NK-92 treated with Interleukin-12 subunit alpha and Interleukin-12 subunit beta, amount 100 ng/mL, for 24 hours (cell line): ENCODE measurements at regions not wholly inside any gene's neighbourhood (a gene's known extent, or its start where the extent isn't known, plus 50 kb on each side); places are given as distances from the start of the nearest gene placed in this dataset.

Experiments used
- DNase-seq: peaks from one replicate; lab custom pipeline; 2025; lab: John Stamatoyannopoulos, UW

DNA sequence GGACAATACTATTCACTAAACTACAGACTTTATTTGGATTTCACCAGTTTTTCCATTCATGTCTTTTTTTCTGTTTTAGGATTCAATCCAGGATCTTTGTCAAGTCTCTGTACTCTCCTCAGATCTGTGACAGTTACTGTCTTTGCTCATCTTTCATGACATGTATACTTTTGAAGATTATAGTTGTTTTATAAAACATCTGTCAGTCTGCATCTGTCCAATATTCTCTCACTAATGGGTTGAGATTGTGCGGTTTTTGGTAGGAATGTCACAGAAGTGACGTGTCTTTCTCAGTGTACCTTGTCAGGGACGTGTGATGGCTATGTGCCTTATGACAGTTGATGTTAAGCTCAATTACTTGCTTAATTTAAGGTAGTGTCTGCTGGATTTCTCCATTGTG, 124.9 kb upstream of the TPK1 start:
- DNase-seq, result no peak

DNA sequence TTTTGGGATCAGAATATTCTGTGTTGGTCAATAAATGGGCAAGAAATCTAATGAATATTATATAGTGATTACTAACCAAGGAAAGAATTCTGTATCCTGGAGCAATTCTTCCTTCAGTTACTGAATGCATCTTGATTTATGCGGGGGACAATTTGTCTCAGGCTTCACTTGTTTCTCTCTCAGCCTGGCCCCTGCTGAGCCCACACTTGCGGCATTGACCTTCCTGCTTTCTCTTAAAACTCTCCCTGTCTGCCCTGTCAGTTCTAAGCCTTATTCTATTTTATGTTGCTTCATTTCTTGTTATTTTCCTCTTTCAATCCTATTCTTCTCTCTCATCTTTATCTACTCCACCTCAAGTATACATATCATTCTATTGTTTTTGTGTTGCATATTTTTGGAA, 122.1 kb upstream of the TPK1 start:
- no peak for DNase-seq

DNA sequence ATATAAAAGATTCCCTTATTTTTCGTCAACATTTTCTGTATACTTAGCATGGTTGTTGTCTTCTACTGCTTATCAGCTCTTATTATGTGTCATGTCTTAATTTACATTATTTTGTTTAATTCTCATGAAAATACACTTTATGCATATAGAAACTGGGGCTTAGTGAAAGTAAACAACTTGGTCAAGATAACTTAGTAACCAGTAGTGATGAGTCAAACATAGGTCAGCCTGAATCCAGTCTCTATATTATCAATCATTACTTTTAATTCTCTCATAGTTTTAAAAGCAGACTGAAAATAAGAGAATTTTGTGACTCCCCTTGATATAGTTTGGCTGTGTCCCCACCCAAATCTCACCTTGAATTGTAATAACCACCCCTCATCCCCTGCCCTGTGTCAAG, 119.6 kb upstream of the TPK1 start:
- DNase-seq, result no peak

- no peak for DNase-seq
Measured at GRCh38 chr7:144941127-144941526, 105.3 kb upstream of the TPK1 start.

DNA sequence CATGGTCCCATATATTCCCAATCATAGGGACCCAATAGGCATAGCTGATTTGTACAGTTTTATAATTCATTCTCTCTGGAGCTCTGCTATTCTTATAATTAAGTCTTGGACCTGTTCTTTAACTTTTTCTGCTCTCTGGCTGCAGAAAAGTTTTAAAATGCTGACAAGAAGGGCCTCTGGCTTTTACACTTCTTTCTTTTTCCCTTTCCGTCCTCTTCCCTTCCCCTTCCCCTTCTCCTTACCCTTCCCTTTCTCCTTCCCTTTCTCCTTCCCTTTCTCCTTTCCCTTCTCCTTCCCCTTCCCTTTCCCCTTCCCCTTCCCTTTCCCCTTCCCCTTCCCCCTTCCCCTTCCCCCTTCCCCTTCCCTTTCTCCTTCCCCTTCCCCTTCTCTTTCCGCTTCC, 101.3 kb upstream of the TPK1 start:
- no peak for DNase-seq

GRCh38 chr7:144936314-144936713, 100.5 kb upstream of the TPK1 start:
- no peak for DNase-seq

GRCh38 chr7:144910411-144910810, 74.6 kb upstream of the TPK1 start:
- no peak for DNase-seq

DNA sequence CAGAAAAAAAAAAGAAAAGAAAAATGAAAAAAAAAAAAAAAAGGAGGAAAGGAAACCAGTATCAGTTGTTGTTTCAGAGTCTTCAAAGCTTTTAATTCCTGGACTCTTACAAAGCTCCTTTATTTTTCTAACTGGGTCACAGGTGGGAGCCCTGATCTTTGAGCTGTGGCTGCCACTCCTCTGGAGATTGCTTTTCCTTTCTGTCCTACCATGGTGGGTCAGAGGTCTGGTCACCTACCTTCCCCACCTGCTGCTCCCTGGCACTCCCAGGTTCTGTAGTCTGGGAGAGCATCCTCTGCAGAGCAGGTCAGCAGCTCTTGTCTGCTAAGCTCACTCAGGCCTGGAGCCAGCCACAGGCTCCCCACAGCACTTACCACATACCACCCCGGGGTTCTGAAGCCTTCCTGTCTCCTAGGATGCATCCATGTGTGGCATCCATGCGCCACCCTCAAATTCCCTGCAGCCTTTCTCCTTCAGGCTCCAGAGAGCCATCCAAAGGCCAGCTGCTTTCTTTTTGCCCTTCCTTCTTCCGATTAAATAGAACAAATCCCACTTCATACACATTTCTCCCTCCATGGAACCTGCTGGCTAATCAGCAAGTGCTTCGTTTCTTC, 73.2 kb upstream of the TPK1 start:
- no peak for DNase-seq

DNA sequence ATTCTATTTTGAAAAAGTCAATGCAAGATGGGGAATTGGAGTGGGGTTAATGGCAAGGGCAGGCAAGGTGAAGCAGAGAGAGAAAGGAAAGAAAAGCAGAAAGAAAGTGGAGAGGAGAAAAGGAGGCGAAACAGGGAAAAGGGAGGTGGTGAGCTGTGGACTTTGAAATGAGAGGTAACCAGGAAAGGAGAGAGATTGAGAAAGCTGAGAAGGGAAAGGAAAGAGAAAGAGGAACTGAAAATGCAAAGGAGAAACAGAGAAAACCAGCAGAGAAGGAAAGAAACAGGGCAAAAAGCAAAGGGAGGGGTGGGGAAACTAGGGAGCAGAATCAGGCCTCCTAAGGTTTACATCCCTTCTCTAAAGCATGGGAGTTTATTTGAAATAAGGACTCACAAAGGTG, 72.5 kb upstream of the TPK1 start:
- DNase-seq, result no peak

GRCh38 chr7:144907577-144907976, 71.7 kb upstream of the TPK1 start:
- no peak for DNase-seq

DNA sequence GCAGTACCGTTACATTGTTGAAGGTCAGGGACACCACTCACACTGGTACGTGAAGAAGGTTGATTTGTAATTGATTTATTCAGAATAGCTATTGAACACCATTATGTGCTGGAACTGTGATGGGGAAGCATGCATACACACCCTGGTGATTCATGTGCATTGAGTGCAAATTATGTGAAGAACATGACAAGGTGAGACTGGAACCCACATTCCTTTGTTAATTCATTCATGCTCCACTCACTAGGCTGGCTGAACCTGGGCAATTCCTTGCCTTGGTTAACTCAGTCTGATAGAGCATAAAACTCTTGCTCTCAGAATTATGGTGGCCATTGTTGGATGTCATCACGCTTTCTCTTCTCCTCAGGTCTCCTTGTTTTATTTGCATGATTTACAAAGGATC, 67.3 kb upstream of the TPK1 start:
- no peak for DNase-seq

DNA sequence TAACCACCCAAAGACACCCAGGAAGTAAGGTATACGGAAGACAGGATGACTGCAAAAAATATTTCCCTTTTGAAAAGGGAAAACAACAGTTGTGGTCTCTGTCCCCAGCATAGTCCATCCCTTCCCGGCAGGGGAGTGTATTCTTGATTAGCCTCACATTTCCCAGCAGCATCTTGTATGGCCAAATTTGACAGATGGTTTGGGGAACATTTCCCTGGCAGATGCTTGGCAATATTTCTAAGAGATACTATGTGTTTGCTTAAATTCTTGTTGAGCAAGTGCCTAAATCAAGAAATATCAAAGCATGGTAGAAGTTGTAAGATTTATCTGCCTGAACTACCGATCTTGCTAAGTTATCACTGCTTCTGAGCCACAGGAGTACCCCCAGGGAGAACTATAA, 56.9 kb upstream of the TPK1 start:
- no peak for DNase-seq
